Liver (tissue), 8 donors: ENCODE measurements at regions not wholly inside any gene's neighbourhood (a gene's known extent, or its start where the extent isn't known, plus 50 kb on each side); places are given as distances from the start of the nearest gene placed in this dataset.

Experiments used
- DNase-seq: peaks from one replicate; pipeline ENCODE4 v3.0.0-alpha.2; 2017; ENCODE audit warnings: low spot score
- H3K27ac ChIP-seq, 2 donors: one replicate each; pipeline ENCODE4 v1.7.0; 2013; ENCODE audit warnings: inconsistent platforms in 2 of 2, low read length in 2 of 2, control low read depth in 1 of 2, low read depth in 1 of 2, mild to moderate bottlenecking in 1 of 2
- H3K27me3 ChIP-seq, 4 donors: one replicate each; pipeline versions ENCODE4 v1.6.1 to v1.7.0; 2013; ENCODE audit warnings: low read length in 3 of 4, inconsistent platforms in 1 of 4, mild to moderate bottlenecking in 1 of 4, moderate library complexity in 1 of 4; ENCODE audit not compliant: control insufficient read depth in 4 of 4, insufficient read depth in 4 of 4
- H3K36me3 ChIP-seq, 4 donors: one replicate each; pipeline versions ENCODE4 v1.6.1 to v1.7.0; 2013; ENCODE audit warnings: low read length in 3 of 4, mild to moderate bottlenecking in 3 of 4, low read depth in 1 of 4, moderate library complexity in 1 of 4; ENCODE audit not compliant: control insufficient read depth in 4 of 4, insufficient read depth in 3 of 4
- H3K4me1 ChIP-seq, 4 donors: one replicate each; pipeline versions ENCODE4 v1.6.1 to v1.7.0; 2013; ENCODE audit warnings: low read length in 3 of 4, mild to moderate bottlenecking in 3 of 4, moderate library complexity in 1 of 4; ENCODE audit not compliant: control insufficient read depth in 4 of 4, insufficient read depth in 4 of 4
- H3K4me3 ChIP-seq, 3 donors: one replicate each; pipeline versions ENCODE4 v1.6.1 to v1.7.0; 2013; ENCODE audit warnings: low read length in 3 of 3, control low read depth in 1 of 3, low read depth in 1 of 3, mild to moderate bottlenecking in 1 of 3
- H3K9ac ChIP-seq, 2 donors: one replicate each; pipeline ENCODE4 v1.7.0; 2013; ENCODE audit warnings: low read length in 2 of 2, mild to moderate bottlenecking in 2 of 2, moderate library complexity in 2 of 2, control low read depth in 1 of 2, low read depth in 1 of 2
- H3K9me3 ChIP-seq, 4 donors: one replicate each; pipeline versions ENCODE4 v1.6.1 to v1.7.0; 2013; ENCODE audit warnings: low read length in 3 of 4; ENCODE audit not compliant: control insufficient read depth in 4 of 4
- ATF3 ChIP-seq: IDR thresholded peaks from 2 replicates; pipeline ENCODE4 v1.6.1; 2016; ENCODE audit warnings: antibody characterized with exemption
- CTCF ChIP-seq: fragments of 150-350 bp; IDR thresholded peaks from 2 replicates; pipeline ENCODE4 v1.5.1; 2017; ENCODE audit warnings: improper control_type of control experiment, low read depth, low read length; ENCODE audit not compliant: missing input control
- EGR1 ChIP-seq, 2 donors: IDR thresholded peaks; 2 replicates each; pipeline ENCODE4 v1.6.1; 2016 to 2018; ENCODE audit warnings: antibody characterized with exemption in 2 of 2, low read depth in 2 of 2
- FOXA1 ChIP-seq: IDR thresholded peaks from 2 replicates; pipeline ENCODE4 v1.6.1; 2016; ENCODE audit warnings: antibody characterized with exemption
- GABPA ChIP-seq, 2 donors: IDR thresholded peaks in 1 of 2; conservative IDR thresholded peaks in 1 of 2; 2 replicates each; pipeline ENCODE4 v1.6.1; 2016; ENCODE audit warnings: antibody characterized with exemption in 2 of 2, mild to moderate bottlenecking in 1 of 2, moderate library complexity in 1 of 2
- HNF4A ChIP-seq, 2 donors: conservative IDR thresholded peaks; 2 replicates each; pipeline ENCODE4 v1.6.1; 2016; ENCODE audit warnings: antibody characterized with exemption in 2 of 2, mild to moderate bottlenecking in 2 of 2
- JUND ChIP-seq, 2 donors: IDR thresholded peaks; 2 replicates each; pipeline ENCODE4 v1.6.1; 2016; ENCODE audit warnings: antibody characterized with exemption in 2 of 2
- MAX ChIP-seq: IDR thresholded peaks from 2 replicates; pipeline ENCODE4 v1.6.1; 2016; ENCODE audit warnings: antibody characterized with exemption
- NR2F2 ChIP-seq: IDR thresholded peaks from 2 replicates; pipeline ENCODE4 v1.6.1; 2016; ENCODE audit warnings: antibody characterized with exemption
- RAD21 ChIP-seq, 2 donors: IDR thresholded peaks; 2 replicates each; pipeline ENCODE4 v1.6.1; 2016; ENCODE audit warnings: antibody characterized with exemption in 2 of 2, mild to moderate bottlenecking in 2 of 2
- SP1 ChIP-seq: IDR thresholded peaks from 2 replicates; pipeline ENCODE4 v1.6.1; 2018; ENCODE audit warnings: antibody characterized with exemption, mild to moderate bottlenecking
- TAF1 ChIP-seq: conservative IDR thresholded peaks from 2 replicates; pipeline ENCODE4 v1.6.1; 2016; ENCODE audit warnings: antibody characterized with exemption, mild to moderate bottlenecking
- YY1 ChIP-seq: IDR thresholded peaks from 2 replicates; pipeline ENCODE4 v1.6.1; 2016; ENCODE audit warnings: antibody characterized with exemption, mild to moderate bottlenecking
- ZBTB33 ChIP-seq: IDR thresholded peaks from 2 replicates; pipeline ENCODE4 v1.6.1; 2016; ENCODE audit warnings: antibody characterized with exemption
- WGBS: extraction: QIAGEN DNeasy Blood & Tissue Kit; methylation state at CpG from one replicate; pipeline ENCODE4 v1.1.7; 2013; 5-methylcytosine and 5-hydroxymethylcytosine counted together
- donor health status: healthy.
- donor health status: healthy.
- donor health status: healthy.
- donor health status: healthy.
- donor health status: healthy.

- no peak overlapping the region for H3K27ac ChIP-seq
Measured at GRCh38 chr13:26993780-26994179, 177.8 kb downstream of the USP12 start.

GRCh38 chr13:26992951-26993719 lies 178.5 kb downstream of the USP12 start:
- WGBS: 36% methylated on average over 4 of the region's 4 CpGs
- DNase-seq: no peak
- Histone ChIP-seq H3K9ac (no peak overlapping the region), H3K4me1 (peaks cover 15 to 53% (median 50%) of the 10 kb centered on the region in 4 donors), H3K4me3 (no peak overlapping the region), H3K36me3 (no peaks in the 10 kb centered on the region), H3K27me3 (no peaks in the 10 kb centered on the region), H3K27ac (peak overlapping the region in 1 of 2 donors; percentile 35), H3K9me3 (no peaks in the 10 kb centered on the region)
- no peak for TF ChIP-seq MAX
- TF ChIP-seq SP1: peak; percentile 8
- no peak for TF ChIP-seq NR2F2
- no peak for TF ChIP-seq EGR1 (IDR thresholded peaks at IDR 0.05; ENCODE audit: low read depth in 2 of 2)
- TF ChIP-seq FOXA1: no peak
- TF ChIP-seq RAD21 (IDR thresholded peaks at IDR 0.05): peak in 1 of 2 donors; percentile 44

More at GRCh38 chr13:26993780-26994179, 177.8 kb downstream of the USP12 start:
- Histone ChIP-seq H3K36me3 (no peaks in the 10 kb centered on the region), H3K4me3 (no peak overlapping the region), H3K4me1 (peaks cover 12 to 47% (median 44%) of the 10 kb centered on the region in 4 donors), H3K9ac (no peak overlapping the region), H3K9me3 (no peaks in the 10 kb centered on the region), H3K27me3 (no peaks in the 10 kb centered on the region)
- WGBS: 94% methylated on average over 3 of the region's 3 CpGs
- no peak for DNase-seq
- TF ChIP-seq JUND (IDR thresholded peaks at IDR 0.05) (no peak), YY1 (no peak), HNF4A (conservative IDR thresholded peaks at IDR 0.05) (no peak), MAX (no peak), ZBTB33 (no peak)

- no peak overlapping the region for H3K9ac ChIP-seq
- no peak for DNase-seq
- H3K9me3 ChIP-seq: no peaks in the 10 kb centered on the region
- WGBS: 33% methylated on average over 12 of the region's 12 CpGs
- H3K27ac ChIP-seq: peak overlapping the region; percentile 75 to 88
- H3K4me3 ChIP-seq: no peak overlapping the region
- H3K36me3 ChIP-seq: no peaks in the 10 kb centered on the region
- H3K27me3 ChIP-seq: no peaks in the 10 kb centered on the region
- H3K4me1 ChIP-seq: peaks cover 18 to 62% (median 59%) of the 10 kb centered on the region in 4 donors
- TF ChIP-seq EGR1 (IDR thresholded peaks at IDR 0.05; ENCODE audit: low read depth in 2 of 2) (peak in 1 of 2 donors; percentile 85), CTCF (no peak), JUND (IDR thresholded peaks at IDR 0.05) (peak in 1 of 2 donors; percentile 89), SP1 (peak; percentile 98), TAF1 (no peak), GABPA (IDR thresholded peaks at IDR 0.05 in 1 of 2, conservative IDR thresholded peaks at IDR 0.05 in 1 of 2) (peak in 1 of 2 donors; percentile 63), ZBTB33 (peak; percentile 71), ATF3 (peak; percentile 38)
Measured at GRCh38 chr13:26991508-26992181, 180.0 kb downstream of the USP12 start.
